GM12878 (cell line): ENCODE measurements at regions not wholly inside any gene's neighbourhood (a gene's known extent, or its start where the extent isn't known, plus 50 kb on each side); places are given as distances from the start of the nearest gene placed in this dataset.

Experiments used
- ATAC-seq: fragments of 200-7000 bp; cut with Tn5 transposase; 3 replicates; pipeline ENCODE4 v1.9.1; 2020; ENCODE audit warnings: mild to moderate bottlenecking, moderate library complexity
- BruUV-seq: library from RNA; stranded (reverse); fragments of 400-500 nt; replicated peaks from 2 replicates; lab custom pipeline; 2021; lab: Mats Ljungman, UMichigan
- CTCF ChIA-PET: fragments of 300-600 bp; sonication (Branson Sonifier 250); formaldehyde crosslinking; extraction: SDS; loops from one replicate; lab custom pipeline; 2021; ENCODE audit warnings: inconsistent platforms; lab: Yijun Ruan, JAX
- POLR2A ChIA-PET: fragments of 350-600 bp; formaldehyde crosslinking; extraction: SDS; loops from one replicate; lab custom pipeline; 2021; ENCODE audit warnings: inconsistent platforms; lab: Charles Lee
- RAD21 ChIA-PET: fragments of 300-600 bp; sonication (Branson Sonifier 250); formaldehyde crosslinking; loops from one replicate; lab custom pipeline; 2023; ENCODE audit warnings: antibody characterized with exemption; ENCODE audit not compliant: unreplicated experiment; lab: Charles Lee
- SMC1A ChIA-PET: fragments of 300-600 bp; sonication (Branson Sonifier 250); formaldehyde crosslinking; loops from one replicate; lab custom pipeline; 2023; ENCODE audit not compliant: unreplicated experiment, uncharacterized antibody; lab: Charles Lee
- DNase-seq: peaks from one replicate; pipeline ENCODE4 v3.0.0-alpha.2; 2011; ENCODE audit warnings: low read depth, low spot score
- FAIRE-seq: peaks from 3 replicates; lab custom pipeline; 2011; peaks lifted over from hg19 to GRCh38; lab: Jason Lieb, UNC
- H2AFZ ChIP-seq: 2 replicates; pipeline ENCODE4 v1.6.0; 2011; ENCODE audit warnings: low read depth, low read length, control low read depth; ENCODE audit not compliant: control insufficient read depth
- H3K27ac ChIP-seq: 2 replicates; pipeline ENCODE4 v1.5.1; 2011; ENCODE audit warnings: control low read depth; ENCODE audit not compliant: control insufficient read depth, insufficient read depth
- H3K27me3 ChIP-seq, 2 experiments: replicated peaks in 1 of 2; 2 replicates each; pipeline versions ENCODE4 v1.6.0 to v1.6.1; 2011; ENCODE audit warnings: low read length in 1 of 2; ENCODE audit not compliant: control insufficient read depth in 2 of 2, insufficient read depth in 2 of 2
- H3K36me3 ChIP-seq, 2 experiments: 2 replicates each; pipeline ENCODE4 v1.5.1; 2011; ENCODE audit warnings: low read length in 1 of 2; ENCODE audit not compliant: control insufficient read depth in 2 of 2, insufficient read depth in 2 of 2
- H3K4me1 ChIP-seq: 2 replicates; pipeline ENCODE4 v1.6.1; 2011; ENCODE audit warnings: mild to moderate bottlenecking, low read length, moderate library complexity, mixed read lengths; ENCODE audit not compliant: control insufficient read depth, insufficient read depth
- H3K4me2 ChIP-seq: 2 replicates; pipeline ENCODE4 v1.6.0; 2011; ENCODE audit warnings: control low read depth; ENCODE audit not compliant: control insufficient read depth, insufficient read depth
- H3K4me3 ChIP-seq: fragments of 200-600 bp; sonication (generic); 2 replicates; pipeline ENCODE4 v1.5.1; 2016
- H3K79me2 ChIP-seq: 2 replicates; pipeline ENCODE4 v1.6.0; 2011; ENCODE audit warnings: low read length; ENCODE audit not compliant: control insufficient read depth, insufficient read depth
- H3K9ac ChIP-seq: 2 replicates; pipeline ENCODE4 v1.8.0; 2011; ENCODE audit warnings: low read length, control low read depth, mixed read lengths; ENCODE audit not compliant: control insufficient read depth, insufficient read depth
- H3K9me3 ChIP-seq: replicated peaks from 3 replicates; pipeline ENCODE4 v1.5.1; 2011; ENCODE audit warnings: mild to moderate bottlenecking, low read length; ENCODE audit not compliant: control insufficient read depth, insufficient read depth
- H4K20me1 ChIP-seq: 2 replicates; pipeline ENCODE4 v1.6.0; 2011; ENCODE audit not compliant: control insufficient read depth, insufficient read depth
- CEBPB ChIP-seq, 2 experiments: fragments of 150-350 bp in 1 of 2; IDR thresholded peaks; 2 replicates each; pipeline ENCODE4 v1.6.1; 2012 to 2014; ENCODE audit warnings: low read depth in 2 of 2, low read length in 2 of 2, borderline replicate concordance in 1 of 2, inconsistent platforms in 1 of 2
- CHD4 ChIP-seq: fragments of 200-600 bp; sonication (generic); IDR thresholded peaks from 2 replicates; pipeline ENCODE4 v1.6.1; 2016; ENCODE audit warnings: mild to moderate bottlenecking
- HDAC6 ChIP-seq: fragments of 200-600 bp; sonication (generic); IDR thresholded peaks from one replicate; pipeline ENCODE4 v1.8.0; 2017; ENCODE audit warnings: antibody characterized with exemption; ENCODE audit not compliant: unreplicated experiment
- SRF ChIP-seq, 2 experiments: IDR thresholded peaks; 2 replicates each; pipeline ENCODE4 v1.6.1; 2011; ENCODE audit warnings: low read depth in 2 of 2, low read length in 2 of 2, mild to moderate bottlenecking in 1 of 2, moderate library complexity in 1 of 2
- ZZZ3 ChIP-seq: IDR thresholded peaks from 2 replicates; pipeline ENCODE4 v1.6.1; 2011; ENCODE audit warnings: low read depth; ENCODE audit not compliant: control insufficient read depth, insufficient read length
- WGBS: methylation state at CpG from one replicate; pipeline ENCODE4 v1.1.6; 2016; ENCODE audit warnings: low lambda C conversion rate; ENCODE audit not compliant: insufficient replicate concordance, insufficient coverage; ENCODE audit errors: missing lambda C conversion rate; 5-methylcytosine and 5-hydroxymethylcytosine counted together
- in situ Hi-C: fragments of 300-500 bp; cut with MboI; formaldehyde crosslinking; loops from 9 replicates; pipeline ENCODE4 v1.14.3; 2018; ENCODE audit warnings: mixed read lengths
- intact Hi-C: fragments of 100-400 bp; cut with micrococcal nuclease; formaldehyde crosslinking; loops from one replicate; pipeline ENCODE4 v1.14.2; 2022; ENCODE audit not compliant: unreplicated experiment
- TF ChIP-seq, protein P1 (sequence below): fragments of 450-650 bp; IDR thresholded peaks from 2 replicates; pipeline ENCODE4 v1.6.1; 2016; ENCODE audit warnings: mild to moderate bottlenecking
- TF ChIP-seq, protein P2 (sequence below): IDR thresholded peaks from 2 replicates; pipeline ENCODE4 v1.6.1; 2012; ENCODE audit warnings: mild to moderate bottlenecking, low read depth, low read length

DNA sequence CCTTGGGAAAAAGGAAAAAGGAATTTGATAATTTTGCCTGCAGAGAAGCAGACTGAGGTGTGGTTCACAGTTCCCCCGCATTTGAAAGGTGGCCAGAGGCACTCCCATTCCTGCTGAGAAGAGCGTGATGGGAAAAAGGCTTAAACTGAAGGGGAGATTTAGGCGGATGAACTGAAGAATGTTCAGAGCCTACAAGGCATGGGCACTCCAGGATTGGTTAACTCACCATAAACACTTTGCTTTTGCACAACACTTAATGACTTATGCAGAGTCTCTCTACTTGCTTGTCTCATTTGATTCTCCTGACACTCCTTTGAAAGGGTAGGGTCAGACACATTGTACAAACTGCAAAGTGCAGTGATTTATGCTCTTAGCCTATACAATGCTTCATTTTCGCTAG is 119.6 kb upstream of the RUNX1 start:
- ChIA-PET SMC1A (no interaction called here), RAD21 (no interaction called here), POLR2A (no interaction called here), CTCF (no interaction called here)
- Histone ChIP-seq H3K4me2 (no peak overlapping the region), H3K36me3 (no peaks in the 10 kb centered on the region), H3K9me3 (no peaks in the 10 kb centered on the region; the same call in 2 of the 3 replicates), H3K4me3 (no peak overlapping the region), H3K9ac (no peak overlapping the region), H3K79me2 (no peaks in the 10 kb centered on the region), H4K20me1 (no peaks in the 10 kb centered on the region), H3K27ac (no peak overlapping the region), H2AFZ (no peak overlapping the region), H3K4me1 (no peaks in the 10 kb centered on the region), H3K27me3 (no peaks in the 10 kb centered on the region)
- in situ Hi-C loops, result no loop called here
- 58% methylated on average over 4 of the region's 4 CpGs for WGBS
- ATAC-seq (no peak), FAIRE-seq (no peak), DNase-seq (no peak)
- intact Hi-C loops, result no loop called here
- TF ChIP-seq CHD4, result no peak
- TF ChIP-seq HDAC6, result no peak
- no peak for TF ChIP-seq SRF (IDR thresholded peaks at IDR 0.05; ENCODE audit: low read depth in 2 of 2, low read length in 2 of 2)
- BruUV-seq, result no TSS peak

DNA sequence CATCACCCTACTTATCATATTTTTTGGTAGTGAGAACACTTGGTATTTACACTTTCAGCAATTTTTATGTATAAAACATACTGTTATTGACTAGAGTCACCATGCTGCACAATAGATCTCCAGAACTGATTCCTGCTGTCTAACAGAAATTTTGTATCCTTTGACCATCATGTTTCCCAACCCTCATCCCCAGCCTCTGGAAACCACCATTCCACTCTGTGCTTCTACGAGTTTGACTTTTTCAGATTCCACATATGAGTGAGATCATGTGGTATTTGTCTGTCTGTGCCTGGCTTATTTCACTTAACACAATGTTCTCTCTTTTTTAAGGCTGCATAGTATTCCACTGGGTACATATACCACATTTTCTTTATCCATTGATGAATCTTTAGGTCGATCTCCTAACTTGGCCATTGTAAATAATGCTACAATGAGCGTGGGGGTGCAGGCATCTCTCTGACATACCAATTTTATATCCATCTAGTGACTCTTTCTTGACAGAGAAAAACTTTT is 115.9 kb upstream of the RUNX1 start:
- TF ChIP-seq, protein P1, sequence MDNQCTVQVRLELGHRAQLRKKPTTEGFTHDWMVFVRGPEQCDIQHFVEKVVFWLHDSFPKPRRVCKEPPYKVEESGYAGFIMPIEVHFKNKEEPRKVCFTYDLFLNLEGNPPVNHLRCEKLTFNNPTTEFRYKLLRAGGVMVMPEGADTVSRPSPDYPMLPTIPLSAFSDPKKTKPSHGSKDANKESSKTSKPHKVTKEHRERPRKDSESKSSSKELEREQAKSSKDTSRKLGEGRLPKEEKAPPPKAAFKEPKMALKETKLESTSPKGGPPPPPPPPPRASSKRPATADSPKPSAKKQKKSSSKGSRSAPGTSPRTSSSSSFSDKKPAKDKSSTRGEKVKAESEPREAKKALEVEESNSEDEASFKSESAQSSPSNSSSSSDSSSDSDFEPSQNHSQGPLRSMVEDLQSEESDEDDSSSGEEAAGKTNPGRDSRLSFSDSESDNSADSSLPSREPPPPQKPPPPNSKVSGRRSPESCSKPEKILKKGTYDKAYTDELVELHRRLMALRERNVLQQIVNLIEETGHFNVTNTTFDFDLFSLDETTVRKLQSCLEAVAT, result no peak
- TF ChIP-seq, protein P2, sequence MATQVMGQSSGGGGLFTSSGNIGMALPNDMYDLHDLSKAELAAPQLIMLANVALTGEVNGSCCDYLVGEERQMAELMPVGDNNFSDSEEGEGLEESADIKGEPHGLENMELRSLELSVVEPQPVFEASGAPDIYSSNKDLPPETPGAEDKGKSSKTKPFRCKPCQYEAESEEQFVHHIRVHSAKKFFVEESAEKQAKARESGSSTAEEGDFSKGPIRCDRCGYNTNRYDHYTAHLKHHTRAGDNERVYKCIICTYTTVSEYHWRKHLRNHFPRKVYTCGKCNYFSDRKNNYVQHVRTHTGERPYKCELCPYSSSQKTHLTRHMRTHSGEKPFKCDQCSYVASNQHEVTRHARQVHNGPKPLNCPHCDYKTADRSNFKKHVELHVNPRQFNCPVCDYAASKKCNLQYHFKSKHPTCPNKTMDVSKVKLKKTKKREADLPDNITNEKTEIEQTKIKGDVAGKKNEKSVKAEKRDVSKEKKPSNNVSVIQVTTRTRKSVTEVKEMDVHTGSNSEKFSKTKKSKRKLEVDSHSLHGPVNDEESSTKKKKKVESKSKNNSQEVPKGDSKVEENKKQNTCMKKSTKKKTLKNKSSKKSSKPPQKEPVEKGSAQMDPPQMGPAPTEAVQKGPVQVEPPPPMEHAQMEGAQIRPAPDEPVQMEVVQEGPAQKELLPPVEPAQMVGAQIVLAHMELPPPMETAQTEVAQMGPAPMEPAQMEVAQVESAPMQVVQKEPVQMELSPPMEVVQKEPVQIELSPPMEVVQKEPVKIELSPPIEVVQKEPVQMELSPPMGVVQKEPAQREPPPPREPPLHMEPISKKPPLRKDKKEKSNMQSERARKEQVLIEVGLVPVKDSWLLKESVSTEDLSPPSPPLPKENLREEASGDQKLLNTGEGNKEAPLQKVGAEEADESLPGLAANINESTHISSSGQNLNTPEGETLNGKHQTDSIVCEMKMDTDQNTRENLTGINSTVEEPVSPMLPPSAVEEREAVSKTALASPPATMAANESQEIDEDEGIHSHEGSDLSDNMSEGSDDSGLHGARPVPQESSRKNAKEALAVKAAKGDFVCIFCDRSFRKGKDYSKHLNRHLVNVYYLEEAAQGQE, result no peak
- no peak for TF ChIP-seq CEBPB (IDR thresholded peaks at IDR 0.05; ENCODE audit: borderline replicate concordance in 1 of 2, low read depth in 2 of 2, low read length in 2 of 2)
- TF ChIP-seq ZZZ3, result no peak
- Histone ChIP-seq H4K20me1 (no peaks in the 10 kb centered on the region), H3K9ac (no peak overlapping the region), H3K4me1 (no peaks in the 10 kb centered on the region), H3K4me2 (no peak overlapping the region), H3K4me3 (no peak overlapping the region), H3K27ac (no peak overlapping the region), H2AFZ (no peak overlapping the region), H3K27me3 (no peaks in the 10 kb centered on the region), H3K36me3 (no peaks in the 10 kb centered on the region), H3K79me2 (no peaks in the 10 kb centered on the region), H3K9me3 (no peaks in the 10 kb centered on the region; the same call in 2 of the 3 replicates)
- ChIA-PET SMC1A (no interaction called here), CTCF (no interaction called here), RAD21 (no interaction called here), POLR2A (no interaction called here)
- intact Hi-C loops (no loop called here), in situ Hi-C loops (no loop called here)
- ATAC-seq (no peak), FAIRE-seq (no peak), DNase-seq (no peak)
- WGBS, result 6% methylated on average over 3 of the region's 3 CpGs
- no TSS peak for BruUV-seq
